GM12878 (cell line): ENCODE measurements at regions not wholly inside any gene's neighbourhood (a gene's known extent, or its start where the extent isn't known, plus 50 kb on each side); places are given as distances from the start of the nearest gene placed in this dataset.

Source experiments
- CTCF ChIP-seq, 3 experiments: IDR thresholded peaks in 2 of 3; conservative IDR thresholded peaks in 1 of 3; 2 replicates each; pipeline ENCODE4 v1.5.1; 2011; ENCODE audit warnings: low read depth in 3 of 3, low read length in 3 of 3, mild to moderate bottlenecking in 3 of 3, control low read depth in 2 of 3, moderate library complexity in 2 of 3, inconsistent platforms in 1 of 3, mixed read lengths in 1 of 3; ENCODE audit not compliant: control insufficient read depth in 2 of 3, insufficient read depth in 1 of 3; ENCODE audit errors: extremely low read depth in 1 of 3
- POLR2AphosphoS5 ChIP-seq: IDR thresholded peaks from 2 replicates; pipeline ENCODE4 v1.6.1; 2011; ENCODE audit warnings: mild to moderate bottlenecking, low read length, inconsistent platforms
- RAD21 ChIP-seq: IDR thresholded peaks from 2 replicates; pipeline ENCODE4 v1.6.1; 2011; ENCODE audit warnings: mild to moderate bottlenecking, low read depth, low read length, moderate library complexity; ENCODE audit not compliant: insufficient read depth
- RAD51 ChIP-seq: fragments of 450-650 bp; IDR thresholded peaks from 2 replicates; pipeline ENCODE4 v1.6.1; 2016; ENCODE audit warnings: moderate library complexity, mild to moderate bottlenecking, inconsistent platforms
- TAF1 ChIP-seq: IDR thresholded peaks from 2 replicates; pipeline ENCODE4 v1.6.1; 2011; ENCODE audit warnings: mild to moderate bottlenecking, low read depth, low read length, borderline replicate concordance
- ZNF687 ChIP-seq: fragments of 450-650 bp; IDR thresholded peaks from 2 replicates; pipeline ENCODE4 v1.6.1; 2017; ENCODE audit warnings: mild to moderate bottlenecking, moderate library complexity
- TF ChIP-seq, protein P1 (sequence below): IDR thresholded peaks from 2 replicates; pipeline ENCODE4 v1.6.1; 2012; ENCODE audit warnings: mild to moderate bottlenecking, low read depth, low read length

DNA sequence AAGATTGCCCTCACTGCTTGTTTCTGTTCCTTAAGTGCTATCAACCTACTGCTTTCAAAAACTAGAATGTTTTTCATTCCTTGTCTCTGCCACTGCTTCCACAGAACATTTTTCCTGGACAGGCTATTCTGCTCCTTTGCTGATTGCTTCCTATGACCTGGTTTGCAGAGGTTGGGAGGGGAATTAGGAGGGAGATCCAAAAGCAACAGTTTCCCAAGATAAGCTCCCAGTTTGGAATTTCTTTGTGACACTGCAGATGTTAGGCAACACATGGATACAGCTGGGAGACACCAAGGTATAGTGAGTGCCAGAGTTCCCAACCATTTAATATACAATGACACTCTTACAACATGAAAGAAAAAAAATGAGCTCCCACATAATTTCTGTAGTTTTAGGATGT is 1036.5 kb downstream of the ROBO2 start:
- TF ChIP-seq CTCF (IDR thresholded peaks at IDR 0.05 in 2 of 3, conservative IDR thresholded peaks at IDR 0.05 in 1 of 3; ENCODE audit: control insufficient read depth in 2 of 3, extremely low read depth in 1 of 3, insufficient read depth in 1 of 3, low read depth in 3 of 3, low read length in 3 of 3), result no peak
- TF ChIP-seq TAF1, result no peak
- TF ChIP-seq, protein P1, sequence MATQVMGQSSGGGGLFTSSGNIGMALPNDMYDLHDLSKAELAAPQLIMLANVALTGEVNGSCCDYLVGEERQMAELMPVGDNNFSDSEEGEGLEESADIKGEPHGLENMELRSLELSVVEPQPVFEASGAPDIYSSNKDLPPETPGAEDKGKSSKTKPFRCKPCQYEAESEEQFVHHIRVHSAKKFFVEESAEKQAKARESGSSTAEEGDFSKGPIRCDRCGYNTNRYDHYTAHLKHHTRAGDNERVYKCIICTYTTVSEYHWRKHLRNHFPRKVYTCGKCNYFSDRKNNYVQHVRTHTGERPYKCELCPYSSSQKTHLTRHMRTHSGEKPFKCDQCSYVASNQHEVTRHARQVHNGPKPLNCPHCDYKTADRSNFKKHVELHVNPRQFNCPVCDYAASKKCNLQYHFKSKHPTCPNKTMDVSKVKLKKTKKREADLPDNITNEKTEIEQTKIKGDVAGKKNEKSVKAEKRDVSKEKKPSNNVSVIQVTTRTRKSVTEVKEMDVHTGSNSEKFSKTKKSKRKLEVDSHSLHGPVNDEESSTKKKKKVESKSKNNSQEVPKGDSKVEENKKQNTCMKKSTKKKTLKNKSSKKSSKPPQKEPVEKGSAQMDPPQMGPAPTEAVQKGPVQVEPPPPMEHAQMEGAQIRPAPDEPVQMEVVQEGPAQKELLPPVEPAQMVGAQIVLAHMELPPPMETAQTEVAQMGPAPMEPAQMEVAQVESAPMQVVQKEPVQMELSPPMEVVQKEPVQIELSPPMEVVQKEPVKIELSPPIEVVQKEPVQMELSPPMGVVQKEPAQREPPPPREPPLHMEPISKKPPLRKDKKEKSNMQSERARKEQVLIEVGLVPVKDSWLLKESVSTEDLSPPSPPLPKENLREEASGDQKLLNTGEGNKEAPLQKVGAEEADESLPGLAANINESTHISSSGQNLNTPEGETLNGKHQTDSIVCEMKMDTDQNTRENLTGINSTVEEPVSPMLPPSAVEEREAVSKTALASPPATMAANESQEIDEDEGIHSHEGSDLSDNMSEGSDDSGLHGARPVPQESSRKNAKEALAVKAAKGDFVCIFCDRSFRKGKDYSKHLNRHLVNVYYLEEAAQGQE, result no peak
- TF ChIP-seq RAD21, result no peak
- TF ChIP-seq RAD51, result no peak
- TF ChIP-seq POLR2AphosphoS5, result no peak
- no peak for TF ChIP-seq ZNF687
